Globus pallidus (tissue), 1 donor: ENCODE measurements at regions not wholly inside any gene's neighbourhood (a gene's known extent, or its start where the extent isn't known, plus 50 kb on each side); places are given as distances from the start of the nearest gene placed in this dataset.

Experiments used
- DNase-seq: peaks from one replicate; pipeline ENCODE4 v3.0.0-alpha.2; 2015; ENCODE audit warnings: low spot score

- DNase-seq, result no peak
Observed at GRCh38 chr4:26105337-26105736, 191.3 kb downstream of the SMIM20 start.

DNA sequence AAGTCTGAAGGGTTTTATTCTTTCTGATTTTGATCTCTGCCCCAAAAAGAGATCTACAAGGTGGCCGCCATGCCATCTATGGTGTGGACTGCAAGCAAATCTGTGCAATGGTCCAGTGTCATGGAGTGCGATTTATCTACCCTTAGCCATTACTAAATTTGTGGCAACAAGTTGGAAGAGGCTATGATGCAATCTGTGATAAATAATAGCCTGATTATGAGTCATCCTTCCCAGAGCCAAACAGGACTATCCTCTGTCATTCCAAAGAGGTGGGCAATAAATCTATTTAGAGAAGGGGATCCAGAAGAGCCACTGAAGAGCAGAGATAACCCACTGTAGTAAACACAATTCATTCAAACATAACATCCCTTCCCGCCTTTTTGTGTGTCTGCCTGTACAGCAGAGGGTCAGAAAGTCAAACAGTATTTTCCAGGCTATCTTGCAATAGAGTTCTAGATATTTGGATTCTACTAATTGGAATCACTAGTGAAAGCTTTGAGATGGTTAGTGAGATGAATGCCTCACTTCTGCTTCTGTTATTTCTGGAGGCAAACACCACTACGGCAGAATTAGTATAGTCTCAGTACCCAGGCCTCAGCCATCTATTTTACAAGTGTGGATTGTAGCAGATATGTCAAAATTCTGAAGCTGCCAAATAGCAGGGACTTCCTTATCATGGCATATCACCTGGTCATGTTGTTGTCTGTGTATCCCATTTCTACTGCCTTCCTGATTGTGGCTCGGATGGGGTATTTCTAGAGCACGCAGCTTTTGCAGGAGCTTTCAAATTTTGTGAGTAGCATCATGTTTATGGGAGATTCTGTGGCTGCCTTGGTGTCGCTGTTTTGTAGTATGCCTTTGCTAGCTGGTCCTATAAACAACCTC is 192.0 kb downstream of the SMIM20 start:
- no peak for DNase-seq

- no peak for DNase-seq
Observed at GRCh38 chr4:26106776-26107175, 192.8 kb downstream of the SMIM20 start.

- no peak for DNase-seq
Observed at GRCh38 chr4:26108054-26108453, 194.0 kb downstream of the SMIM20 start.

- DNase-seq, result no peak
Observed at GRCh38 chr4:26110493-26110892, 196.5 kb downstream of the SMIM20 start.

- DNase-seq, result no peak
Observed at GRCh38 chr4:26113339-26113940, 199.4 kb downstream of the SMIM20 start.

- no peak for DNase-seq
Observed at GRCh38 chr4:26116057-26116456, 202.0 kb downstream of the SMIM20 start.

- DNase-seq, result no peak
Observed at GRCh38 chr4:26120098-26120825, 200.6 kb upstream of the RBPJ start.

GRCh38 chr4:26122690-26123089 is 198.1 kb upstream of the RBPJ start:
- DNase-seq, result no peak

- DNase-seq, result no peak
Observed at GRCh38 chr4:26124753-26125321, 196.0 kb upstream of the RBPJ start.

DNA sequence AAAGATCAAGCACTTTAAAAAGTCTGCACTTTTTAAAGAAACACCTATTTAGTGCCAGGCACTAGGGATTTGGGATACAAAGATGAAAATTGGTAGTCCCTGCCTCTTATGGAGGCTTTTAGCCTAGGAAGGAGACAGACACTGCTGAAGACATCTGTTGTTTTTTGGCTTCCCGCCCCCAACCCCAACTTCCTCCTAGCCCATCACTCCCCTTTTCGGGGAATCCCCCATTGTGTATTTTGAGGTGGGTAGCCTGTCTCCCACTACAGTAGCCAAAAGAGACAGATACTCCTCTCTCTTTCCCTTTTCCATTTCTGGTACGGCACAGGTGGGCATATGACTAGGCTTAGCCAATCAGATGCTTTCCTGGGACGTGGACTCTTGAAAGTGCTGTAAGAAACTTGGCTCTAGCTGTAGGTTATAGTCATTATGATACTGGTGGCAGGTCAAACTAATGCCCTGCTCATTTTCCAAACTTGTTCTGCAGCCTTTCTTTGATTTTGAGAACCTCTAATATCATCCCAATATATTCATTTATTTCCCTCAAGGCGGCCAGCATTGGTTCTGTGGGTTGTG is 194.6 kb upstream of the RBPJ start:
- no peak for DNase-seq

DNA sequence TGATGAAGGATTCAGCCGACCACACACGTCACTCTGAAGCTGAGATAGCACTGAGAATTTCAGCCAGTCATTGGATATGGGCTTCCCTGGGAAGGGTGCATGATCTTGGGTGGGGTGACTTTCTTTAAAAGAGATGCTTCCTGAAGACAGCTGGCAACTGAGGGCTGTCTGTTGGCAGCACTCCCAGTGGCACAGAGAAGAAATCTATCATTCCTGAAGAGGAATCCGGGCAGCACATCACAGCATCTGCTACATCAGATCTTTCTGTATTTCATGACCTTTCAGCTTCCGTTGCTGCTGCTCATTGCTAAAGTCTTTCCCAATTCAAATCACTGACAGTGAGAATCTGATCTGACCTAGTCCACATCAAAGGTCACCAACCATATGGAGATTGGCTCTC is 193.8 kb upstream of the RBPJ start:
- DNase-seq, result no peak

- no peak for DNase-seq
Observed at GRCh38 chr4:26127851-26128337, 192.9 kb upstream of the RBPJ start.

DNA sequence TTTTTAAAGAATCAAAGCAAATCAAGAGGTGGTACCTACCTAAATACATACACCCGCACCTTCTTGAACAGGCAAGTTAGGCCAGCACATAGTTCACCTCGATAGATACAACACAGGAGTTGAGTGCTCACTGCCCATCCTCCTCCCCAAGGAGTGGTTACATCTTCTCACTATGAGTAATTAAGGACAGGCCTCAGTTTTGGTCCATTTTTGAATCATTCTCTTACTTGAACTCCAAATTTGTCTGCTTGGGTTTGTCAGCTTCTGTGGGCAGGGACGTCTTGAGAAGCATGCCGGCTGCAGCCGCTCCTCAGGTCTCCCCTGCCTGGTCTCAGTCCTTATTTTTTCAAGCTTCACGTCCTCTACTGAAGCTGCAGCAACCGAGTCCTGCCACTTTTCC is 190.6 kb upstream of the RBPJ start:
- no peak for DNase-seq

DNA sequence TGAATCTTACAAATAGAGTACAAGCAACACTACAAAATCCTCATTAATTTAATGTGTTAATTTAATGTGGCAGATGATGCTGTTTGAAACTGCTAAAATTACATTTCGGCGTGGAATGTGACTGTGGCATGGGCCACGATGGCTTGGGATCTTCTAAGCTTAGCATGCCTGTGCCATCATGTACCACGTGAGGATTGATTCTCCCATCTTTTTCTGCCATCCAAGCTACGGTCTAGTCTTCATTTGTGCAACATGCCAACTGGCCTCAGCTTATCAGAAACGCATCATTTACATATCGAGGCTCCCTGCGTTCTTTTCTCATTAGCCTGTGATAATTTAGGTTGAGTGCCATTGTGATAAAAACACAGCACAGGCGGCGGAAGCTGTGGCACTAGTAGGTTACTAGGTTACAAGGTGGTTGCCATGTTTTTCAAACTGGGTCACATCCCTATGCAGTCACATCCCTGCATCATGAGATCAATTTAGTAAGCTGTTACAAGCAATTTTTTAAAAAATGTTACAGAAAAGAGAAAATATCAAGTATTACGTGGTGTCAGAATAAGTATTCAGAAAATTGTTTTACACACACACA is 189.9 kb upstream of the RBPJ start:
- DNase-seq, result no peak

GRCh38 chr4:26131711-26132110 is 189.1 kb upstream of the RBPJ start:
- no peak for DNase-seq

DNA sequence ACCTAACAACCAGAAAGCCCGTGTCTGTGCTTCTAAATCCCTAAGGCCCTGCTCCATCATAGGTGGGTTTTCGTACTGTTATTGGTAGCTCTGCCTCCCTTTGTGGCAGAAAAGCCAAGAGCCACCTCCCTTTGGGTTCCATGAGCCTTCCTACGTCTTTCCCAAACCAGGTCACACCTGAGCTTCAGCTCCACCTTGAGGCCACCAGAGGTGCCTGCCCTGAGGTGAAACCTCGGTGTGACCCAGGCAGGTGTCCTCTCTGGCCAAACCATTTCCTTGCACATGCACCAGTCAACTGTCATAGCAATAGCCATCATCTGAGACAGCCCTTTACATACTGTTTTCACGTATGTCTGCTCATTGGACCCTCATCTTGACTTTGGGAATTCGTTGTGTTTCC is 188.0 kb upstream of the RBPJ start:
- no peak for DNase-seq

DNA sequence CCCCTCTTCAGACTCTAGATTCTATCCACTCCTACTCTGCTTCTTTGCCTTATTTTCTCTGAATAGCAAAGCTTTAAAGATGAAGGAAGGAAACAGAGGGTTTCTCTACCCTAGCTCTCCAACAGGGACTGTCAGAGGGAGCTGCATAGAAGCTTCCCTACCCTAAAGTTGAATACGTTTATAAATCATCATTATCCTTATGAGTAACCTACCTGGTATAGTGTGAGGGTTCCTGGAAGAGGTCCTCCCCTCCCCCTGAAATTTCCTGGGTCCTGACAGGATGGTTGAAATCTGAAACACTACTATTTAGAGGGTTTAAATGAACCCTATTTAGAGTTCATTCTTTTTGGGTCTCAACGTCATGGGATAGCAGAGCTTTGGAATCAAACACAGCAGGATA is 187.0 kb upstream of the RBPJ start:
- no peak for DNase-seq

GRCh38 chr4:26135331-26135730 is 185.5 kb upstream of the RBPJ start:
- no peak for DNase-seq

DNA sequence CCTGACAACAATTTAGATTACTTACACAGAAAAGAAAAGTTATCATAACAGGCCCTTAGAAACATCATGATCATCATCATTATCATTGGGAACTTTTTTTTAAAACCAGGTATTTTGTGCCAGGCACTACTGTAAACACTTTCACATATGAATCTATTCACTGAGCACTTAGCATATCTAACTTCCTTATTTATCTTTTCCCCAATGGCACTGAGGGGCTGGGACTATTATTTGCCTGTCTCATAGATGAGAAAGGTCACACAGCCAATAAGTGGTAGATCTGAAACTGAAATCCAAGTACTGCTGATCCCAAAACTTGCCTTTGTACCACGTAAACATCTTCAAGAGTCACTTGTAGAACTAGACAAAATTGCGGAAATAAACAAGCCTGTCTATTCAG is 184.2 kb upstream of the RBPJ start:
- no peak for DNase-seq

DNA sequence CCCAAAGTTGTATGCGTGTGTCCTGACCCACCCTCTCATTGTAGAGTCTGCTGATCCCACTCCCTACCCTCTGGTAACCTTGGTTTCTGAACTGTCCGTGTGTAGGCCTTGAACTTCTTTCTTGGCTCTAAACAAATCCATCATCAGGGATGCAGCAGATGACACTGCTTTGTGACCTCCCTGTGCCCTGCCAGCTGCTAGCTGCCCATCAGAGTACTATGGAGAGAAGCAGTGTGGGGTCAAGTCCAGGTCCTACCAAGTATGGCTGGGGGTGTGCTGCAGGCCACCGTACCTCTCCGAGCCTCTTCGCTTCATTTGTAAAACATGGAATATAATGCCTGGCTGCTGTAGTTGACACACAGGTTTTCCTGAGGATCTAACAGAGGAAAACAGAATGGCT is 183.5 kb upstream of the RBPJ start:
- no peak for DNase-seq
